C4-2B (cell line): ENCODE measurements at regions not wholly inside any gene's neighbourhood (a gene's known extent, or its start where the extent isn't known, plus 50 kb on each side); places are given as distances from the start of the nearest gene placed in this dataset.

Experiments
- CTCF ChIP-seq: fragments of 450-650 bp; conservative IDR thresholded peaks from 2 replicates; pipeline ENCODE4 v1.5.1; 2017; ENCODE audit warnings: mild to moderate bottlenecking
- ZFX ChIP-seq: fragments of 450-650 bp; IDR thresholded peaks from 2 replicates; pipeline ENCODE4 v1.6.1; 2017

GRCh38 chr3:139218046-139218445 lies 125.8 kb upstream of the MRPS22 start:
- TF ChIP-seq ZFX: no peak
- TF ChIP-seq CTCF: no peak
